ENCODE measurements at regions not wholly inside any gene's neighbourhood (a gene's known extent, or its start where the extent isn't known, plus 50 kb on each side); places are given as distances from the start of the nearest gene placed in this dataset.
"Not testable (repeated sequence)": the region's sequence is repeated elsewhere in the genome, so short reads cannot be mapped to it uniquely, and the experiment has no call there.

GRCh38 chr17:30624180-30624579, 147.0 kb downstream of the GOSR1 start:
- DNase-seq = not testable (repeated sequence)

GRCh38 chr17:30609682-30610081, 132.5 kb downstream of the GOSR1 start:
- DNase-seq = not testable (repeated sequence)

- DNase-seq = no peak
Observed at GRCh38 chr17:30605523-30605922, 128.3 kb downstream of the GOSR1 start.

GRCh38 chr17:30605027-30605426, 127.8 kb downstream of the GOSR1 start:
- DNase-seq = no peak

GRCh38 chr17:30602396-30602795, 125.2 kb downstream of the GOSR1 start:
- not testable (repeated sequence) for DNase-seq

DNA sequence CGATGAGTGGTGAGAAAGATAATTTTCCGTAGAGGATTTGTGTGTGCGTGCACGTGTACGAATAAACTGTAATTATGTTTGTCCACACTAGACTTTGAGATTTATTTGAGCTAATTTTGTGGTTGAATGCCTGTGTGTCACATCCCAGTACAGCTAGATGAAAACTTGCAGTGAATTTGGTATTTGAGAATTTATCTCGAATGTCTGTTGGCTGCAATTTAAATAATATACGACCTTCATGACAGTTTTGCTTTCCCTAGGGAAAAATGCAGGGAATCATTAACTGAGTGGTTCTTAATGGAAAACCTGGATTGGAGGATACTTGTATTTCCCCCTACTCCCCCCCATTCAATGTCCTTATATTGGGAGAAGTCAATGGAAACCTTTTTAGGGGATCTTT, 124.8 kb downstream of the GOSR1 start:
- DNase-seq = not testable (repeated sequence)

GRCh38 chr17:30600830-30601494, 123.8 kb downstream of the GOSR1 start:
- DNase-seq = no peak

DNA sequence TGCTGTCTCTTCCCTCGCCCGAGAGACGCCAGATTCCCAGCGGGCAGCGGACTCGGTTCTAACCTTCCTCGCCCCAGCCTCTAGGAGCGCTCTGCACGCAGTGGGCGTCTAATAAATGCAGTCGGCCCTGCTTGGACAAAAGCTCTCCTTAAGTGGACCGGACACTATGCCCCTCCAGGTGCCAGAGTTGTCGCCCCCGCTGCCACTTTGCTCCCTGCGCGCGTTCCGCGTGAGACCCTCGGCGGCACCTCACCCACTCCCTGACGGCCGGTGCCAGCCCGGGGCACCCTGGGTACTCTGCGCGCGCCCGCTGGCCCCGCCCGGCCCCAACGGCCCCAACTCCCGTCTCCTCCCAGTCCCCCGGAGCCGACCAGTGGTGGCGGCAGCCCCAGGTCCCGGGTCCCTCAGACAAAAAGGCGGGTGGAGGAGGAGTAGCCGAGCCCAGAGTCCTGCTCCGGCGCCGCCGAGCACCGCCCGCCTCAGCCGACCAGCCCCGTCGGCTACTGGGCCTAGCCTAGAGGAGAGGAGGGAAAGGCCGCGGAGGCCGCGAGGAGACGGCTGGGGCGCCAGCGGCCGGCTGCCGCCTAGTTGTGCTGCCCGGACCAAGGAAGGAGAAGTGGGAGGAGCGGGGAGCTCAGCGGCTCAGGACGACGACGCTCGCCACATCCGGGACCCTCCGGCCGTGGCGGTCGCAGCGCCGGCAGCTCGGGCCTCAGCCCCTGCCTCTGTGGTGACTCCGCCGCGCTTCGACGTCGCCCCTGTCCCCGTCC, 123.0 kb downstream of the GOSR1 start:
- DNase-seq = peak; percentile 45

DNA sequence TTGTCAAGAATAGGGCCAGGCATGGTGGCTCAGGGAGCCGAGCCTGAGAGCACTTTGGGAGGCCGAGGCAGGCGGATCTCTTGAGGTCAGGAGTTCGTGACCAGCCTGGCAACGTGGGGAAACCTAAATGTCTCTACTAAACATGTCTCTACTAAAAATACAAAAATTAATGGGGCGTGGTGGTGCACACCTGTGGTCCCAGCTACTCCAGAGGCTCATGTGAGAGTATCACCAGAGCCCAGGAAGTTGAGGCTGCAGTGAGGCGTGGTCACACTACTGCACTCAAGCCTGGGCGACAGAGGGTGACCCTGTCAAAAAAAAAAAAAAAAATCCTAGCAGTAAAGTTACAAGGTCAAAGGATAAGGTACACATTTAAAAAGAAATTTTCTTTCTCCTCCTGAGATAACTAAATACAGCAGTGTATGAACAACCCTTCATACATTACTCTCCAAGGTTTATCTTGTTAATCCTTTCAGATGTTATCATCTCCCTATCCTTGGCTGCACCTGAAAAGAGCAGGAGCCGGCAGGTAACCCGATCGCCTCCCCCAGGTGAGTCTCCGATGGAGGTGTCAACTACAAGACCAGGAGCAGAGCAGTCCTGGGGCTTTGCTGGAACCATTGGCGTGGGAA, 122.3 kb downstream of the GOSR1 start:
- no peak for DNase-seq

GRCh38 chr17:30597776-30598288, 120.6 kb downstream of the GOSR1 start:
- DNase-seq = no peak

- DNase-seq = not testable (repeated sequence)
Observed at GRCh38 chr17:30596948-30597775, 120.0 kb downstream of the GOSR1 start.

DNA sequence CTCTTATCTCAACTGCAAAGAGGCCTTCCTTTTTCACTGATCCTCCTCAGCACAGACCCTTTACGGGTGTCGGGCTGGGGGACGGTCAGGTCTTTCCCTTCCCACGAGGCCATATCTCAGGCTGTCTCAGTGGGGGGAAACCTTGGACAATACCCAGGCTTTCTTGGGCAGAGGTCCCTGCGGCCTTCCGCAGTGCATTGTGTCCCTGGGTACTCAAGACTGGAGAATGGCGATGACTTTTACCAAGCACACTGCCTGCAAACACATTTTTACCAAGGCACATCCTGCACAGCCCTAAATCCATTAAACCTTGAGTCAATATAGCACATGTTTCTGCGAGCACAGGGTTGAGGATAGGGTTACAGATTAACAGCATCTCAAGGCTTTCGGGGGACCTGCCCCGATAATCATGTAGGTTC, 117.8 kb downstream of the GOSR1 start:
- not testable (repeated sequence) for DNase-seq

GRCh38 chr17:30594223-30594952, 117.2 kb downstream of the GOSR1 start:
- no peak for DNase-seq

DNA sequence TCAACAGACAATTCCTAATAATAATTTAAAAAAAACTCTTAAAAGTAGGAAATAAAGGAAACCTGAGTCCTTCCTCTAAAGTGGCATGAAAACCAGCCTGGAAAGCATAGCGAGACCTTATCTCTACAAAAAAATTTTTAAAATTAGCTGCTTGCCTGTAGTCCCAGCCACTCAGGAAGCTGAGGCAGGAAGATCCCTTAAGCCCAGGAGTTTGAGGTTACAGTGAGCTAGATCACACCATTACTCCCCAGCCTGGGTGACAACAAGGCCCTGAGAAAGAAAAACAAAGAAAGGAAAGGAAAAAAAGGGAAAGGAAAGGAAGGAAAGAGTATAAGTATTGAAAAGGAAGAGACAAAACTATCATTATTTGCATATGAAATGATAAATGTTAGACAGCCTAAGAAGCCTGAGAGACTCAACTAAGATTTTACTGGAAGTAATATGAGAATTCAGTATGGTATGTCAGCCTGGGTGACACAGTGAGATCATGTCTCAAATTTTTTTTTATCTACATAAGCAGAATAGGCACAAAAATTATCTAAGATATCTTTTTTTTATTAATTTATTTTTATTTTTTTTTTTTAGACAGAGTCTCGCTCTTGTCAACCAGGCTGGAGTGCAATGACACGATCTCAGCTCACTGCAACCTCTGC, 113.0 kb downstream of the GOSR1 start:
- no peak for DNase-seq

DNA sequence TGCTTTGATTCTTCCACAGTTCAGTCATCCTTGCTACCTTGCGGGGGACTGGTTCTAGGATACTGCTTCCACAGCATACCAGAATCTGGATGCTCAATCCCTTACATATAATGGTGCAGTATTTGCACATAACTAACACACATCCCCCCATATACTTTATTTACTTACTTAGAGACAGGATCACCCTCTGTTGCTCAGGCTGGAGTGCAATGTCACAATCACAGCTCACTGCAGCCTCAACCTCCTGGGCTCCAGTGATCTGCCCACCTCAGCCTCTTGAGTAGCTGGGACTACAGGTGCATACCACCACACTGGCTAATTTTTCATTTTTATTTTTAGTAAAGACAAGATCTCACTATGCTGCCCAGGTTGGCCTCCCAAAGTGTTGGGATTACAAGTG, 112.2 kb downstream of the GOSR1 start:
- DNase-seq = no peak

- DNase-seq = no peak
Observed at GRCh38 chr17:30588798-30589247, 111.6 kb downstream of the GOSR1 start.

GRCh38 chr17:30586818-30587595, 109.8 kb downstream of the GOSR1 start:
- no peak for DNase-seq

DNA sequence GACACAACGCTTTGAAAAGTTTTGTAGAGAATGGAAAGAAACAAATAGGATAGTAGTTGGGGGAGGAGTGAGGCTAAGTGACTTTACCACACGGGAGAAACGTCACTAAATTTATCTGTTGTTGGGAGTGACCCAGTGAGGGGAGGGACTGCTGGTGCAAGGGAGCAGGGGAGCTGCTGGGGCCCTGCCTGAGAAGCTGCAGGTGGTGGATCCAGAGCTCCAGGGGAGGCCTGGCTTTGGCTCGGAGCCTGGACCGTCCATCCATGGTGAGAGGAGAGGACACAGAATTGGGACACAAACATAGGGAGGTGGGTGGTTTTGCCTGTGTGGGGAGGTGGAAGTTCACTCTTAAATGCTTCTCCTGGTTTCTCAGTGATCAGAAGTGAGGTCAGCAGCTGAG, 107.6 kb downstream of the GOSR1 start:
- no peak for DNase-seq

DNA sequence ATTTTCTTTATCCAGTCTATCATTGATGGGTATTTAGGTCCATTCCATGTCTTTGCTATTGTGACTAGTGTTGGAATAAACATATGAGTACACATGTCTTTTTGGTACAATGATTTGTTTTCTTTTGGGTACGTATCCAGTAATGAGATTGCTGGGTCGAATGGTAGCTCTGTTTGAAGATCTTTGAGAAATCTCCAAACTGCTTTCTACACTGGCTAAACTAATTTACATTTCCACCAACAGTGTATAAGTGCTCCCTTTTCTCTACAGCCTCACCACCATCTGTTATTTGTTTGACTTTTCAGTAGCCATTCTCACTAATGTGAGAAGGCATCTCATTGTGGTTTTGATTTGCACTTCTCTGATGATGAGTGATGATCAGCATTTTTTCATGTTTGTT, 103.7 kb downstream of the GOSR1 start:
- DNase-seq = no peak

GRCh38 chr17:30579610-30580315, 102.6 kb downstream of the GOSR1 start:
- no peak for DNase-seq
